Endothelial cell of umbilical vein (primary cell): ENCODE measurements at regions not wholly inside any gene's neighbourhood (a gene's known extent, or its start where the extent isn't known, plus 50 kb on each side); places are given as distances from the start of the nearest gene placed in this dataset.

ENCODE experiments used
- BruUV-seq: library from RNA; stranded (reverse); fragments of 400-500 nt; replicated peaks from 2 replicates; lab custom pipeline; 2021; lab: Mats Ljungman, UMichigan
- CTCF ChIA-PET: fragments of 300-600, 350-600 bp; sonication (Branson Sonifier 250); formaldehyde crosslinking; loops from one replicate; lab custom pipeline; 2021; ENCODE audit warnings: antibody characterized with exemption, inconsistent platforms; lab: Charles Lee
- POLR2A ChIA-PET: fragments of 300-600, 350-600 bp; sonication (Branson Sonifier 250); formaldehyde crosslinking; loops from one replicate; lab custom pipeline; 2021; ENCODE audit warnings: antibody characterized with exemption, inconsistent platforms; lab: Charles Lee
- DNase-seq: peaks from one replicate; pipeline ENCODE4 v3.0.0-alpha.2; 2011; ENCODE audit warnings: low read depth, low spot score
- FAIRE-seq: peaks from 2 replicates; lab custom pipeline; 2011; peaks lifted over from hg19 to GRCh38; lab: Jason Lieb, UNC
- H2AFZ ChIP-seq: 2 replicates; pipeline ENCODE4 v1.6.0; 2012; ENCODE audit warnings: low read depth, low read length, control low read depth, inconsistent platforms
- H3K27ac ChIP-seq: 2 replicates; pipeline ENCODE4 v1.5.1; 2011; ENCODE audit warnings: low read depth, mild to moderate bottlenecking, control low read depth, low read length, moderate library complexity; ENCODE audit not compliant: insufficient read depth
- H3K27me3 ChIP-seq, 2 experiments: 2 replicates each; pipeline versions ENCODE4 v1.6.0 to v1.6.1; 2011; ENCODE audit warnings: low read length in 2 of 2, mixed read lengths in 1 of 2; ENCODE audit not compliant: control insufficient read depth in 2 of 2, insufficient read depth in 2 of 2
- H3K36me3 ChIP-seq, 2 experiments: 2 replicates in 1 of 2; 3 replicates in 1 of 2; pipeline ENCODE4 v1.5.1; 2011; ENCODE audit warnings: low read length in 2 of 2, mild to moderate bottlenecking in 1 of 2, moderate library complexity in 1 of 2; ENCODE audit not compliant: control insufficient read depth in 2 of 2, insufficient read depth in 2 of 2; ENCODE audit errors: extremely low read depth in 1 of 2
- H3K4me1 ChIP-seq: 3 replicates; pipeline ENCODE4 v1.5.1; 2011; ENCODE audit warnings: mild to moderate bottlenecking, low read length; ENCODE audit not compliant: control insufficient read depth, insufficient read depth; ENCODE audit errors: extremely low read depth
- H3K4me2 ChIP-seq: 2 replicates; pipeline ENCODE4 v1.6.1; 2011; ENCODE audit warnings: low read length, control low read depth, mixed read lengths; ENCODE audit not compliant: insufficient read depth
- H3K4me3 ChIP-seq, 3 experiments: fragments of 200-600 bp in 1 of 3; sonication (generic), shearing (Covaris generic) in 1 of 3; replicated peaks in 1 of 3; 2 replicates each; pipeline ENCODE4 v1.5.1; 2011 to 2016; ENCODE audit warnings: control low read depth in 3 of 3, low read length in 3 of 3, mild to moderate bottlenecking in 2 of 3, inconsistent platforms in 1 of 3, low read depth in 1 of 3, moderate library complexity in 1 of 3; ENCODE audit not compliant: insufficient read depth in 1 of 3
- H3K79me2 ChIP-seq: 2 replicates; pipeline ENCODE4 v1.6.0; 2012; ENCODE audit warnings: low read length, inconsistent platforms; ENCODE audit not compliant: control insufficient read depth, insufficient read depth
- H3K9ac ChIP-seq: replicated peaks from 2 replicates; pipeline ENCODE3; 2011; ENCODE audit warnings: low read length, control low read depth; ENCODE audit not compliant: insufficient read depth; ENCODE audit errors: extremely low read depth
- H3K9me1 ChIP-seq: replicated peaks from 3 replicates; pipeline ENCODE4 v1.6.0; 2011; ENCODE audit warnings: mild to moderate bottlenecking, low read length; ENCODE audit not compliant: control insufficient read depth, insufficient read depth; ENCODE audit errors: extremely low read depth
- H3K9me3 ChIP-seq: replicated peaks from 2 replicates; pipeline ENCODE4 v1.5.1; 2012; ENCODE audit warnings: low read length, inconsistent platforms; ENCODE audit not compliant: control insufficient read depth, insufficient read depth
- H4K20me1 ChIP-seq: replicated peaks from 2 replicates; pipeline ENCODE3; 2011; ENCODE audit warnings: mild to moderate bottlenecking, low read length; ENCODE audit not compliant: control insufficient read depth, insufficient read depth; ENCODE audit errors: extremely low read depth
- EZH2 ChIP-seq: IDR thresholded peaks from 2 replicates; pipeline ENCODE4 v1.6.1; 2012; ENCODE audit warnings: borderline replicate concordance, low read depth, mild to moderate bottlenecking, moderate library complexity, low read length, inconsistent platforms; ENCODE audit not compliant: severe bottlenecking
- FOS ChIP-seq: IDR thresholded peaks from 2 replicates; pipeline ENCODE4 v1.6.1; 2011; ENCODE audit warnings: mild to moderate bottlenecking, low read length, moderate library complexity, borderline replicate concordance; ENCODE audit not compliant: insufficient read depth
- GATA2 ChIP-seq: IDR thresholded peaks from 2 replicates; pipeline ENCODE4 v1.7.0; 2011; ENCODE audit warnings: low read depth, mild to moderate bottlenecking, moderate library complexity, mixed read lengths, low read length; ENCODE audit not compliant: insufficient read length, insufficient read depth
- MYC ChIP-seq: IDR thresholded peaks from one replicate; pipeline ENCODE4 v1.6.1; 2011; ENCODE audit warnings: mild to moderate bottlenecking, low read depth, low read length
- POLR2A ChIP-seq: IDR thresholded peaks from 2 replicates; pipeline ENCODE4 v1.6.1; 2012; ENCODE audit warnings: low read depth, mild to moderate bottlenecking, control low read depth, low read length
- POLR2AphosphoS5 ChIP-seq: IDR thresholded peaks from 2 replicates; pipeline ENCODE4 v1.6.1; 2012; ENCODE audit warnings: low read depth, mild to moderate bottlenecking, control low read depth, low read length, moderate library complexity; ENCODE audit not compliant: insufficient read depth
- dilution Hi-C: fragments of 300-500 bp; cut with MboI; formaldehyde crosslinking; loops from one replicate; pipeline ENCODE4 v1.15.0; 2019; ENCODE audit warnings: low sequenced_read_pairs; ENCODE audit not compliant: extremely low pct_ligation_motif_present
- intact Hi-C: fragments of 100-400 bp; cut with micrococcal nuclease; formaldehyde crosslinking; loops from one replicate; pipeline ENCODE4 v1.10.0; 2022
- TF ChIP-seq, protein P1 (sequence below): IDR thresholded peaks from 2 replicates; pipeline ENCODE4 v1.6.1; 2011; ENCODE audit not compliant: insufficient read depth, insufficient read length

DNA sequence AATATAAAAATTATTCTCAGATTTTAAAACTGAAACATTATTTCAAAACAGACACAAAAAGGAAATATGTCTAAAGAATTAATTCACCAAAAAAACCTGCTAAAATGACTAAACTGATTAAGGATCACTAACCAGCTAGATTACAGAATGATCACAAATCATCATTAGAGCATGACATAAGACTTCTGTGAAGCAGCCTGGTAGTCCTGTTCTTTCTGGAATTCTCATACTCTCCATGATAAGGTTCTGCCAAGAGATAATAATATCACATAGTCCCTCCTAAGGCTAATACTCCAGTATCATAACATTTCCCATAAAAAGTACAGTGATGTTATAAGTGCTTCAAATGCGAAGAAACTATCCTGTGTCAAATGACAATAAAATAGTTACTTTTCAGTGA lies 1814.9 kb downstream of the SLITRK5 start:
- H3K27me3 ChIP-seq, result no peaks in the 10 kb centered on the region
- no peaks in the 10 kb centered on the region for H3K9me3 ChIP-seq
- H4K20me1 ChIP-seq, result no peaks in the 10 kb centered on the region
- H3K79me2 ChIP-seq, result no peaks in the 10 kb centered on the region
- no peaks in the 10 kb centered on the region for H3K9me1 ChIP-seq
- TF ChIP-seq POLR2A (no peak), FOS (no peak), GATA2 (no peak)
- BruUV-seq, result no TSS peak
- DNase-seq (no peak), FAIRE-seq (no peak)
- H3K4me2 ChIP-seq, result no peak overlapping the region
- no peaks in the 10 kb centered on the region for H3K4me1 ChIP-seq
- no peak overlapping the region for H3K4me3 ChIP-seq
- H3K36me3 ChIP-seq, result no peaks in the 10 kb centered on the region
- intact Hi-C loops (no loop called here), dilution Hi-C loops (no loop called here)
- H2AFZ ChIP-seq, result no peak overlapping the region
- ChIA-PET POLR2A (no interaction called here), CTCF (no interaction called here)
- no peak overlapping the region for H3K27ac ChIP-seq
- no peak overlapping the region for H3K9ac ChIP-seq

DNA sequence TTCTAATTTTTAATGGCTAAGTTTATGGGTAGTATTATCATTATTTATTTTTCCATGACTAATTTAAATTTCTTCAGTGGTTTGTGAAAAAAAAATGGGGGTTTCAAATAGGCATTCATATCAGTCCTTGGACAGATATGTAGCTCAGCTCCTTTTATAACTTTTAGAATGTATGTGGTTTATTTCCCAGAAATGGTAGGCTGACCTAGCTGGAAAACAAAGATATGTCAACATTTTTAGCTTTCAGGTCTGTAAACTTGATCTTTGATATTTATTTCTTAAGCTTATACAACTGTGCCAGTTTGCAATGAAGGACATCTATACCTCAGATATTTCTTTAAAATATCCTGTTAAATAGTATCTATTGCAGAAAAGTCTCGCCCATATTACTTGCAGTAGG lies 1815.5 kb downstream of the SLITRK5 start:
- TF ChIP-seq GATA2 (no peak), POLR2AphosphoS5 (no peak), FOS (no peak), EZH2 (no peak), POLR2A (no peak), MYC (no peak)
- TF ChIP-seq, protein P1, sequence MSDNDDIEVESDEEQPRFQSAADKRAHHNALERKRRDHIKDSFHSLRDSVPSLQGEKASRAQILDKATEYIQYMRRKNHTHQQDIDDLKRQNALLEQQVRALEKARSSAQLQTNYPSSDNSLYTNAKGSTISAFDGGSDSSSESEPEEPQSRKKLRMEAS, result no peak
- Histone ChIP-seq H3K9me3 (no peaks in the 10 kb centered on the region), H3K4me1 (no peaks in the 10 kb centered on the region), H3K9me1 (no peaks in the 10 kb centered on the region), H3K36me3 (no peaks in the 10 kb centered on the region), H3K27ac (no peak overlapping the region), H4K20me1 (no peaks in the 10 kb centered on the region), H3K4me3 (no peak overlapping the region), H2AFZ (no peak overlapping the region), H3K79me2 (no peaks in the 10 kb centered on the region), H3K4me2 (no peak overlapping the region), H3K27me3 (no peaks in the 10 kb centered on the region), H3K9ac (no peak overlapping the region)
- intact Hi-C loops (no loop called here), dilution Hi-C loops (no loop called here)
- no peak for FAIRE-seq
- DNase-seq, result no peak
- BruUV-seq, result no TSS peak
- POLR2A ChIA-PET, result no interaction called here
- CTCF ChIA-PET, result interaction anchor here (1.2 kb wide), 1 partner anchor 10 kb away, joined by 4 read pairs; no protein-coding TSS in a partner anchor
